Right kidney (tissue), 1 donor: ENCODE measurements at regions not wholly inside any gene's neighbourhood (a gene's known extent, or its start where the extent isn't known, plus 50 kb on each side); places are given as distances from the start of the nearest gene placed in this dataset.
"Not testable (repeated sequence)": the region's sequence is repeated elsewhere in the genome, so short reads cannot be mapped to it uniquely, and the experiment has no call there.

Experiments used
- DNase-seq: peaks from one replicate; pipeline ENCODE4 v3.0.0-alpha.2; 2016

- no peak for DNase-seq
Observed at GRCh38 chr7:42560866-42561265, 323.9 kb upstream of the GLI3 start.

GRCh38 chr7:42554932-42555331, 317.9 kb upstream of the GLI3 start:
- not testable (repeated sequence) for DNase-seq

GRCh38 chr7:42552227-42552626, 315.2 kb upstream of the GLI3 start:
- no peak for DNase-seq

- no peak for DNase-seq
Observed at GRCh38 chr7:42550706-42551470, 313.9 kb upstream of the GLI3 start.

GRCh38 chr7:42549866-42550485, 313.0 kb upstream of the GLI3 start:
- DNase-seq, result no peak

- DNase-seq, result no peak
Observed at GRCh38 chr7:42548816-42549611, 312.0 kb upstream of the GLI3 start.

- DNase-seq, result no peak
Observed at GRCh38 chr7:42545049-42545724, 308.2 kb upstream of the GLI3 start.

- DNase-seq, result no peak
Observed at GRCh38 chr7:42543953-42544352, 306.9 kb upstream of the GLI3 start.

- DNase-seq, result not testable (repeated sequence)
Observed at GRCh38 chr7:42542446-42542845, 305.4 kb upstream of the GLI3 start.

- DNase-seq, result no peak
Observed at GRCh38 chr7:42534441-42534840, 297.4 kb upstream of the GLI3 start.

- DNase-seq, result no peak
Observed at GRCh38 chr7:42527004-42527403, 290.0 kb upstream of the GLI3 start.

GRCh38 chr7:42522227-42522991, 285.4 kb upstream of the GLI3 start:
- no peak for DNase-seq

GRCh38 chr7:42511027-42511426, 274.0 kb upstream of the GLI3 start:
- DNase-seq, result no peak

- no peak for DNase-seq
Observed at GRCh38 chr7:42506097-42506496, 269.1 kb upstream of the GLI3 start.

GRCh38 chr7:42502022-42502421, 265.0 kb upstream of the GLI3 start:
- DNase-seq, result no peak

GRCh38 chr7:42495256-42495655, 258.2 kb upstream of the GLI3 start:
- DNase-seq, result no peak

- no peak for DNase-seq
Observed at GRCh38 chr7:42494736-42495135, 257.7 kb upstream of the GLI3 start.

- DNase-seq, result no peak
Observed at GRCh38 chr7:42494199-42494710, 257.2 kb upstream of the GLI3 start.

- peak; percentile 68 for DNase-seq
Observed at GRCh38 chr7:42493436-42494198, 256.6 kb upstream of the GLI3 start.

- no peak for DNase-seq
Observed at GRCh38 chr7:42492920-42493319, 255.9 kb upstream of the GLI3 start.

GRCh38 chr7:42491106-42491505, 254.1 kb upstream of the GLI3 start:
- DNase-seq, result no peak
